ENCODE measurements at regions not wholly inside any gene's neighbourhood (a gene's known extent, or its start where the extent isn't known, plus 50 kb on each side); places are given as distances from the start of the nearest gene placed in this dataset.

DNA sequence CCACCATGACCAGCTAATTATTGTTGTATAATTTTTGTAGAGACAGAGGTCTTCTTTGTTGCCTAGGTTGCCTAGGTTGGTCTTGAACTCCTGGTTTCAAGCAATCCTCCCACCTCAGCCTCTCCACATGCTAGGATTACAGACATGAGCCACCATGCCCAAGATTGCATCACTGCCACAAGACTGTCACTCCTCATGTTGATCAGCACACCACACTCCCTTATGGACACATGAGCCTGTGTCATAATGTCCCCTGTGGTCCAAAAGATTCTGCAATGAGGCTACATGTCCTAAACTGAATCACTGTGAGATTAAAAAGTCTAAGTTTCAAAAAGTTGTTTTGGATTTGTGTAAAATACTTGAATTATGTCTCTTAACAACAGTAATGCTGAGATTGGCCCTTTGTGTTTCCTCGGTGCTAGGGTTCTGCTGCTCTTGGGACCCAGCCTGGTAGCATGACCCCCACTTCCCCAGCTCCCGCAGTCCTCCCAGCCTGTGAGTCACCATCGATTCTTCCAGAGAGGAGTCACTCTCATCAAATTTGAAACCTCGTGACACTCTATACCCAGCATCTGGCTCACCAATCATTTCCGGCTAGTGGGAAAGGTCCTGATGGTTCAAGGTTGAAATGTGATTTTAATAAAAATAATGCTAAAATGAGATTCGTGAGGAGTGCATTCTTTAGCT lies 890.9 kb downstream of the VRK1 start:
- dilution Hi-C loops (cut with HindIII; ENCODE audit: low sequenced_read_pairs, unreplicated experiment) (no loop called here), in situ Hi-C loops (cut with MboI; ENCODE audit: low sequenced_read_pairs) (no loop called here)
- DNase-seq, result no peak

More for the DNA sequence above, 890.9 kb downstream of the VRK1 start:
- no peaks in the 10 kb centered on the region for H3K27me3 ChIP-seq (ENCODE audit: control insufficient read depth, insufficient read depth, low read length)
- no peaks in the 10 kb centered on the region for H3K9me1 ChIP-seq (ENCODE audit: insufficient read depth, low read length)
- H3K4me3 ChIP-seq (ENCODE audit: insufficient read depth, low read depth, low read length), result no peak overlapping the region
- TF ChIP-seq NFE2L2 (IDR thresholded peaks at IDR 0.05; ENCODE audit: low read depth, low read length) (no peak), MAFK (IDR thresholded peaks at IDR 0.05; ENCODE audit: low read depth, low read length) (no peak), FOS (IDR thresholded peaks at IDR 0.05; ENCODE audit: low read depth, low read length) (no peak), BHLHE40 (IDR thresholded peaks at IDR 0.05; ENCODE audit: low read depth, low read length) (no peak), SMC3 (IDR thresholded peaks at IDR 0.05; ENCODE audit: low read depth, low read length) (no peak)
- TF ChIP-seq, protein P1, sequence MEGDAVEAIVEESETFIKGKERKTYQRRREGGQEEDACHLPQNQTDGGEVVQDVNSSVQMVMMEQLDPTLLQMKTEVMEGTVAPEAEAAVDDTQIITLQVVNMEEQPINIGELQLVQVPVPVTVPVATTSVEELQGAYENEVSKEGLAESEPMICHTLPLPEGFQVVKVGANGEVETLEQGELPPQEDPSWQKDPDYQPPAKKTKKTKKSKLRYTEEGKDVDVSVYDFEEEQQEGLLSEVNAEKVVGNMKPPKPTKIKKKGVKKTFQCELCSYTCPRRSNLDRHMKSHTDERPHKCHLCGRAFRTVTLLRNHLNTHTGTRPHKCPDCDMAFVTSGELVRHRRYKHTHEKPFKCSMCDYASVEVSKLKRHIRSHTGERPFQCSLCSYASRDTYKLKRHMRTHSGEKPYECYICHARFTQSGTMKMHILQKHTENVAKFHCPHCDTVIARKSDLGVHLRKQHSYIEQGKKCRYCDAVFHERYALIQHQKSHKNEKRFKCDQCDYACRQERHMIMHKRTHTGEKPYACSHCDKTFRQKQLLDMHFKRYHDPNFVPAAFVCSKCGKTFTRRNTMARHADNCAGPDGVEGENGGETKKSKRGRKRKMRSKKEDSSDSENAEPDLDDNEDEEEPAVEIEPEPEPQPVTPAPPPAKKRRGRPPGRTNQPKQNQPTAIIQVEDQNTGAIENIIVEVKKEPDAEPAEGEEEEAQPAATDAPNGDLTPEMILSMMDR (conservative IDR thresholded peaks at IDR 0.05; ENCODE audit: low read depth, low read length), result no peak
- no peak overlapping the region for H4K5ac ChIP-seq (ENCODE audit: low read depth, low read length)
- H3K23ac ChIP-seq (ENCODE audit: low read depth, low read length), result no peak overlapping the region
- H3K56ac ChIP-seq (ENCODE audit: extremely low read depth, insufficient read depth, low read length), result no peak overlapping the region
- BruUV-seq (replicated peaks), result no TSS peak
- no peak overlapping the region for H4K91ac ChIP-seq (ENCODE audit: insufficient read depth, low read depth, low read length)
- H3K14ac ChIP-seq (replicated peaks; ENCODE audit: low read depth, low read length), result no peak overlapping the region
- H3K4me2 ChIP-seq (ENCODE audit: low read depth, low read length), result no peak overlapping the region
- 0% methylated on average over 1 of the region's 6 CpGs; no CpG with 5 or more reads in 1 of the 2 experiments for WGBS, 2 experiments (ENCODE audit: extremely low coverage in 2 of 2, insufficient read length in 1 of 2)
- ChIA-PET CTCF (no interaction called here), POLR2A (ENCODE audit: unreplicated experiment) (no interaction called here)
- no peak overlapping the region for H2BK15ac ChIP-seq (ENCODE audit: low read depth, low read length)
- no peaks in the 10 kb centered on the region for H3K36me3 ChIP-seq (ENCODE audit: control insufficient read depth, insufficient read depth, low read length)
- no peak overlapping the region for H2BK20ac ChIP-seq (ENCODE audit: low read depth, low read length)
- H4K20me1 ChIP-seq (ENCODE audit: insufficient read depth, low read length), result no peaks in the 10 kb centered on the region
- H3K79me1 ChIP-seq (ENCODE audit: low read depth in 1 of 2, low read length in 2 of 2), result no peaks in the 10 kb centered on the region
- H2AK9ac ChIP-seq (replicated peaks; ENCODE audit: low read depth, low read length, poor library complexity), result no peak overlapping the region
- ATAC-seq (ENCODE audit: low read depth), result no peak
- intact Hi-C loops (cut with micrococcal nuclease), result no loop called here
- no peak overlapping the region for H2AK5ac ChIP-seq (ENCODE audit: low read depth, low read length)
- no peak overlapping the region for H3K18ac ChIP-seq (ENCODE audit: low read depth, low read length)
- no peak overlapping the region for H4K8ac ChIP-seq (ENCODE audit: low read depth in 2 of 2, low read length in 2 of 2)
- no peaks in the 10 kb centered on the region for H3K4me1 ChIP-seq (ENCODE audit: control insufficient read depth, insufficient read depth, low read length)
- H2AFZ ChIP-seq (replicated peaks; ENCODE audit: low read length, poor library complexity), result no peak overlapping the region
- no peak overlapping the region for H2BK120ac ChIP-seq (ENCODE audit: low read depth, low read length)
- H3K4ac ChIP-seq (ENCODE audit: low read depth, low read length), result no peak overlapping the region
- no peak overlapping the region for H3K9ac ChIP-seq (ENCODE audit: low read depth, low read length)
- no peak overlapping the region for H2BK5ac ChIP-seq (ENCODE audit: low read depth, low read length, poor library complexity, severe bottlenecking)
- H3K27ac ChIP-seq (ENCODE audit: insufficient read depth, low read length), result no peak overlapping the region
- peaks cover 33% of the 10 kb centered on the region for H3K9me3 ChIP-seq (ENCODE audit: control insufficient read depth, insufficient read depth, low read length)

Measured in IMR-90 (cell line).